Progenitor cell of endocrine pancreas (in vitro differentiated cells): ENCODE measurements at regions not wholly inside any gene's neighbourhood (a gene's known extent, or its start where the extent isn't known, plus 50 kb on each side); places are given as distances from the start of the nearest gene placed in this dataset.

Source experiments
- DNase-seq: peaks from one replicate; pipeline ENCODE4 v3.0.0; 2021; ENCODE audit warnings: low spot score; ENCODE audit not compliant: unreplicated experiment
- H3K27ac Mint-ChIP-seq: 2 replicates; pipeline ENCODE4 v1.8.0; 2021; ENCODE audit warnings: mild to moderate bottlenecking, moderate library complexity, mixed read lengths
- H3K27me3 Mint-ChIP-seq: 2 replicates; pipeline ENCODE4 v1.8.0; 2021; ENCODE audit warnings: mixed read lengths
- H3K36me3 Mint-ChIP-seq: 2 replicates; pipeline ENCODE4 v1.8.0; 2022; ENCODE audit warnings: mixed read lengths; ENCODE audit not compliant: insufficient read depth
- H3K4me1 Mint-ChIP-seq: 2 replicates; pipeline ENCODE4 v1.8.0; 2021; ENCODE audit warnings: low read depth, mixed read lengths
- H3K4me3 Mint-ChIP-seq: 2 replicates; pipeline ENCODE4 v1.8.0; 2021; ENCODE audit warnings: low read depth, mild to moderate bottlenecking, moderate library complexity, mixed read lengths
- H3K9me3 Mint-ChIP-seq: 2 replicates; pipeline ENCODE4 v1.8.0; 2021; ENCODE audit warnings: low read depth, mixed read lengths
- TF ChIP-seq, protein P1 (sequence below): fragments of 200-600 bp; sonication (generic); IDR thresholded peaks from one replicate; pipeline ENCODE4 v1.5.0; 2021; ENCODE audit warnings: antibody characterized with exemption, mild to moderate bottlenecking; ENCODE audit not compliant: unreplicated experiment

DNA sequence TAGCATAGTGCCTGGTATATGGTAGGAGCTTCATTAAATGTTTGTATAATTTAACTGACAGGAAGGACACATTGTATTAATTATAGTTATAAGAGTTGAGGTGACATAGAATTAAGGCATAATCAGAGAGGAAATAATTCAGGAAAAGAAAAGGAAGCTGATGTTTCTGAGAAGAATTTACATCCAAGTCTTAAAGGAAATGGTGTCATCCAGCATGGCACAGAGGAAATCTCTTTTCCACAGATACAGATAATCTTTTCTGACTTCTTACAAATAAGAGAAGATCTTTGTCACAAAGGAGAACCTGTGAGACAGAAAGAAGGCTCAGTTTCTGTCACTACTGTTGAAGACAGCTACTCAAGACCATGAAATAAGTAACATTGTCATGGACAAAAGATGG is 222.5 kb downstream of the GJA1 start:
- TF ChIP-seq, protein P1, sequence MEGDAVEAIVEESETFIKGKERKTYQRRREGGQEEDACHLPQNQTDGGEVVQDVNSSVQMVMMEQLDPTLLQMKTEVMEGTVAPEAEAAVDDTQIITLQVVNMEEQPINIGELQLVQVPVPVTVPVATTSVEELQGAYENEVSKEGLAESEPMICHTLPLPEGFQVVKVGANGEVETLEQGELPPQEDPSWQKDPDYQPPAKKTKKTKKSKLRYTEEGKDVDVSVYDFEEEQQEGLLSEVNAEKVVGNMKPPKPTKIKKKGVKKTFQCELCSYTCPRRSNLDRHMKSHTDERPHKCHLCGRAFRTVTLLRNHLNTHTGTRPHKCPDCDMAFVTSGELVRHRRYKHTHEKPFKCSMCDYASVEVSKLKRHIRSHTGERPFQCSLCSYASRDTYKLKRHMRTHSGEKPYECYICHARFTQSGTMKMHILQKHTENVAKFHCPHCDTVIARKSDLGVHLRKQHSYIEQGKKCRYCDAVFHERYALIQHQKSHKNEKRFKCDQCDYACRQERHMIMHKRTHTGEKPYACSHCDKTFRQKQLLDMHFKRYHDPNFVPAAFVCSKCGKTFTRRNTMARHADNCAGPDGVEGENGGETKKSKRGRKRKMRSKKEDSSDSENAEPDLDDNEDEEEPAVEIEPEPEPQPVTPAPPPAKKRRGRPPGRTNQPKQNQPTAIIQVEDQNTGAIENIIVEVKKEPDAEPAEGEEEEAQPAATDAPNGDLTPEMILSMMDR: no peak
- DNase-seq: no peak
- Mint-ChIP-seq H3K27me3 (peaks cover 4% of the 10 kb centered on the region), H3K4me1 (peaks cover 2% of the 10 kb centered on the region), H3K4me3 (no peak overlapping the region), H3K27ac (no peak overlapping the region), H3K36me3 (no peaks in the 10 kb centered on the region), H3K9me3 (no peaks in the 10 kb centered on the region)

DNA sequence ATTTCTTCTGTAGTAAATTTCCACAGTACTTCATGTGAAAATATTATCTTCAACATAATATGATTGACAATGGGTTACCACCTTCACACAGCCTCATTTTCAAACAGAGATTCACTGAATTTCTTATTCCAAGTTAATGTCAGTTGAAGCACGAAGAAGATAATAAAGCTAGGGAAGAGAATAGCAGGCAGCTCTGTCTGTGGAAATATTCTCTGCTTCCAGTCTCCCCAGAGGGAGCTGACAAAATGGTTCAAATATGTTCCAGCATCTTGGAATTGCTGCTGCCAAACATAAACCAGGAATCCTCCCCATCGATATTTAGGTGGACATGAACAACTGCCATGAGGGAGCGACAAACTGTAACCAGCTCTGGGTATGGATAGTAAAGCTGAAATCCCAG is 224.8 kb downstream of the GJA1 start:
- Mint-ChIP-seq H3K9me3 (peaks cover 4% of the 10 kb centered on the region), H3K27me3 (peaks cover 6% of the 10 kb centered on the region), H3K4me3 (no peak overlapping the region), H3K4me1 (no peaks in the 10 kb centered on the region), H3K27ac (no peak overlapping the region), H3K36me3 (no peaks in the 10 kb centered on the region)
- no peak for DNase-seq
- TF ChIP-seq, protein P1: no peak

DNA sequence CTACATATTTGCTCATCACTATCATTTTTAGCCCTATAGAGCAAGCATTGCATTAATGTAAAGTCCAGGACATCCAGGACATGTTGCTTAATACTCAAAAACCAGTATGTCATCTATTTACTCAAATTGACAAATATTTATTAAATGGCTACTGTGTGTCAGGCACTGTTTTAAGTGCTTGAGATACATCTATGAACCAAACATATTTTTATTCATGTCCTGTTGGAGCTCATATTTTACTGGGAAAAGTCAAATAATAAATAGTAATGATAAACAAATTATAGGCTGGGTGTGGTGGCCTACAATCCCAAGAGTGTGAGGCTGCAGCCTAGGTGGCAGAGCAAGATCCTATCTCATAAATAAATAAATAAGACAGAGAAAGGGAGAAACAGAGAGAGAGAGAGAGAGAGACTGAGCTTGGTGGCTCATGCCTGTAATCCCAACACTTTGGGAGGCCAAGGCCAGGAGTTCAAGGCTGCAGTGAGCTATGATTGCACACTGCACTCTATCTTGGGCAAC is 227.9 kb downstream of the GJA1 start:
- TF ChIP-seq, protein P1: no peak

DNA sequence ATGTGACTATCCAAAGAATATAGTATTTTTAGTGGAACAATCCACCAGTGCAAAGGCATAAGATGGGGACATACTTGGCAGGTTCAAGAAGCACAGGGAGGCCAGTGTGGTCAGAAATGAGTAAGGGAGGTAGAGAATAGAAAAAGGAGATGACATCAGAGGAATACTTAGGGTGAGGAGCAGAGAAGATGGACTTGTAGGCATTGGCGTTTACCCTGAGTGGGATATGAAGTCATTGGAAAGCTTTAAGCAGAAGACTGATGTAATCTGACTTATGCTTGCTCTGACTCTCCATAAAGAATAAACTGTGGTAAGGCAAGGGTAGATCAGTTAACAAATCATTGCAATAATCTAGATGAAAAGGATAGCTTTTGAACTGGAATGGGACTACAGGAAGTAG is 228.7 kb downstream of the GJA1 start:
- H3K9me3 Mint-ChIP-seq: peaks cover 4% of the 10 kb centered on the region
- H3K27ac Mint-ChIP-seq: no peak overlapping the region
- no peak for DNase-seq
- no peaks in the 10 kb centered on the region for H3K4me1 Mint-ChIP-seq
- H3K27me3 Mint-ChIP-seq: peaks cover 3% of the 10 kb centered on the region
- H3K36me3 Mint-ChIP-seq: no peaks in the 10 kb centered on the region
- TF ChIP-seq, protein P1: no peak
- H3K4me3 Mint-ChIP-seq: no peak overlapping the region

More for the DNA sequence above, 227.9 kb downstream of the GJA1 start:
- DNase-seq: no peak
- Mint-ChIP-seq H3K4me3 (no peak overlapping the region), H3K9me3 (peaks cover 4% of the 10 kb centered on the region), H3K36me3 (no peaks in the 10 kb centered on the region), H3K27ac (no peak overlapping the region), H3K27me3 (peaks cover 3% of the 10 kb centered on the region), H3K4me1 (no peaks in the 10 kb centered on the region)

DNA sequence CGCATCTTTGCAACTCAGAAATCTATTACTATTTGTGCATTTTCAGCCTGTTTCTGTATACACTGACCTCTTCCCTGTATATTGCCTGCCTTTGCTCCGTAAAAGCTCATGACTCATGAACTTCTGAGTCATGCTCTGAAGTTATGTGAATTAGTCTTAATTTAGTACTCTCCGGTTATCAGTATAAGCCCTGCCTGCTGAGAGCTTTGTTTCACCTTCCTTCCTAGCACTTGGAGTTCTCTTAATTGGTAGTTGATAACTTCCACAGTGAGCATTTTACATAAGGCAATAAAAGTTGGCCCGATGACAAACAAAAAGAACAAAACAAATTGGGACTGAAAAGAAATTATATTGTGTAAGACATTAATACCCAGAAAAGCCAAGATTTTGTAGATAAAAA is 231.4 kb downstream of the GJA1 start:
- Mint-ChIP-seq H3K27ac (no peak overlapping the region), H3K27me3 (peaks cover 3% of the 10 kb centered on the region), H3K4me1 (no peaks in the 10 kb centered on the region), H3K9me3 (peaks cover 4% of the 10 kb centered on the region), H3K4me3 (no peak overlapping the region), H3K36me3 (no peaks in the 10 kb centered on the region)
- DNase-seq: no peak
- TF ChIP-seq, protein P1: no peak
